ENCODE measurements at regions not wholly inside any gene's neighbourhood (a gene's known extent, or its start where the extent isn't known, plus 50 kb on each side); places are given as distances from the start of the nearest gene placed in this dataset.
"Not testable (repeated sequence)": the region's sequence is repeated elsewhere in the genome, so short reads cannot be mapped to it uniquely, and the experiment has no call there.

- TF ChIP-seq CTCF (IDR thresholded peaks at IDR 0.05) (no peak), POLR2A (IDR thresholded peaks at IDR 0.05) (no peak)
These were observed 59.3 kb downstream of the GPR88 start for GRCh38 chr1:100597061-100597741.

DNA sequence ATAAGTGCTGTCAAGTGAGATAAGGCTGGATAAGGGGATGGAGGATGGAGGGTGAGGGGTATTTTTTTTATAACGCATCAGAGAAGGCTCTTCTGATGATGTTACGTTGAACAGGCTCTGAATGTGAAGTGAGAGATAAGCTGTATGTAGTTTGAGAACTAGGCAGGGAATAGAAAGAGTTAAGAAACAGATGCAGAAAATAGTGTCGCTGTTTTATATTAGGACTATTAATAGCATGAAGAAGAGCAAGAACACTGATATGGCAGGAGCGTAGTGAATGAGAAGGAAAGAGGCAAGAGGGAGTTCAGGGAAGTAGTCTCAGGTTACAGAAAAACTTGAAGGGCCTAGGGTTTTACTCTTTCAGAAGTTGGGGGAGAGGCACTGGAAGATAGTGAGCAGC is 59.8 kb downstream of the GPR88 start:
- no peak for DNase-seq
- H3K27ac ChIP-seq: no peak overlapping the region
- 43 to 56% methylated on average over 4 of the region's 4 CpGs for WGBS, 2 donors
- no peaks in the 10 kb centered on the region for H3K4me1 ChIP-seq
- H3K4me3 ChIP-seq: no peak overlapping the region
- intact Hi-C loops (cut with DNase I; ENCODE audit: low total_unique reads): no loop called here
- H3K36me3 ChIP-seq (ENCODE audit: low read depth, missing control alignments): no peaks in the 10 kb centered on the region
- no peaks in the 10 kb centered on the region for H3K9me3 ChIP-seq
- H3K27me3 ChIP-seq: no peaks in the 10 kb centered on the region
- no peak for TF ChIP-seq CTCF (IDR thresholded peaks at IDR 0.05)
- TF ChIP-seq POLR2A (IDR thresholded peaks at IDR 0.05): no peak

More at GRCh38 chr1:100597061-100597741, 59.3 kb downstream of the GPR88 start:
- H3K36me3 ChIP-seq (ENCODE audit: low read depth, missing control alignments): no peaks in the 10 kb centered on the region
- H3K27me3 ChIP-seq: no peaks in the 10 kb centered on the region
- DNase-seq: no peak
- H3K4me1 ChIP-seq: no peaks in the 10 kb centered on the region
- no peaks in the 10 kb centered on the region for H3K9me3 ChIP-seq
- no peak overlapping the region for H3K4me3 ChIP-seq
- H3K27ac ChIP-seq: no peak overlapping the region
- intact Hi-C loops (cut with DNase I; ENCODE audit: low total_unique reads): no loop called here
- 64 to 69% methylated on average over 1 of the region's 1 CpG for WGBS, 2 donors

- H3K4me3 ChIP-seq; H3K36me3 ChIP-seq (ENCODE audit: low read depth, missing control alignments); H3K4me1 ChIP-seq; H3K9me3 ChIP-seq; DNase-seq; H3K27ac ChIP-seq; H3K27me3 ChIP-seq: not testable (repeated sequence)
- WGBS, 2 donors: 93 to 95% methylated on average over 2 of the region's 2 CpGs
- intact Hi-C loops (cut with DNase I; ENCODE audit: low total_unique reads): loop anchor here (10.0 kb wide), 1 partner anchor 264 kb away; no protein-coding TSS in a partner anchor
These were observed 62.4 kb downstream of the GPR88 start for GRCh38 chr1:100600377-100600776.

- WGBS, 2 donors: 60 to 68% methylated on average over 1 of the region's 1 CpG
- DNase-seq; H3K4me1 ChIP-seq; H3K4me3 ChIP-seq; H3K9me3 ChIP-seq; H3K27me3 ChIP-seq; H3K36me3 ChIP-seq (ENCODE audit: low read depth, missing control alignments); H3K27ac ChIP-seq: not testable (repeated sequence)
- intact Hi-C loops (cut with DNase I; ENCODE audit: low total_unique reads): loop anchor here (10.0 kb wide), 1 partner anchor 263 kb away; no protein-coding TSS in a partner anchor
These were observed 64.1 kb downstream of the GPR88 start for GRCh38 chr1:100602028-100602427.

- WGBS, 2 donors: 85 to 88% methylated on average over 1 of the region's 1 CpG
- intact Hi-C loops (cut with DNase I; ENCODE audit: low total_unique reads): loop anchor here (10.0 kb wide), 1 partner anchor 260 kb away; no protein-coding TSS in a partner anchor
These were observed 66.4 kb downstream of the GPR88 start for GRCh38 chr1:100604372-100604771.

More at GRCh38 chr1:100604372-100604771, 66.4 kb downstream of the GPR88 start:
- Histone ChIP-seq H3K4me3 (no peak overlapping the region), H3K4me1 (peaks cover 3% of the 10 kb centered on the region), H3K36me3 (ENCODE audit: low read depth, missing control alignments) (no peaks in the 10 kb centered on the region), H3K9me3 (no peaks in the 10 kb centered on the region), H3K27me3 (no peaks in the 10 kb centered on the region), H3K27ac (no peak overlapping the region)
- no peak for DNase-seq
- TF ChIP-seq CTCF (IDR thresholded peaks at IDR 0.05) (no peak), POLR2A (IDR thresholded peaks at IDR 0.05) (no peak)

Data from testis (tissue), 2 donors.